HepG2 (cell line): ENCODE measurements at regions not wholly inside any gene's neighbourhood (a gene's known extent, or its start where the extent isn't known, plus 50 kb on each side); places are given as distances from the start of the nearest gene placed in this dataset.

Source experiments
- ATAC-seq: fragments of 200-7000 bp; cut with Tn5 transposase; 3 replicates; pipeline ENCODE4 v1.9.1; 2020; ENCODE audit warnings: mild to moderate bottlenecking, moderate library complexity
- BruUV-seq: library from RNA; stranded (reverse); fragments of 400-500 nt; replicated peaks from 2 replicates; lab custom pipeline; 2021; lab: Mats Ljungman, UMichigan
- CTCF ChIA-PET: fragments of 300-600 bp; formaldehyde crosslinking; extraction: SDS; loops from one replicate; lab custom pipeline; 2021; ENCODE audit warnings: low total read pairs, inconsistent platforms, low intra/inter-chr PET ratio; lab: Yijun Ruan, JAX
- POLR2A ChIA-PET: fragments of 350-600 bp; sonication (Branson Sonifier 250); formaldehyde crosslinking; loops from one replicate; lab custom pipeline; 2020; ENCODE audit warnings: antibody characterized with exemption, inconsistent platforms; lab: Yijun Ruan, JAX
- DNase-seq: peaks from one replicate; pipeline ENCODE4 v3.0.0-alpha.2; 2015; ENCODE audit warnings: low spot score
- FAIRE-seq: peaks from 3 replicates; lab custom pipeline; 2011; peaks lifted over from hg19 to GRCh38; lab: Jason Lieb, UNC
- H2AFZ ChIP-seq: one replicate; pipeline ENCODE4 v1.6.1; 2011; ENCODE audit warnings: low read length, inconsistent platforms
- H3K27ac ChIP-seq: fragments of 300-600 bp; 3 replicates; pipeline ENCODE4 v1.8.0; 2011; ENCODE audit warnings: mixed run types, mild to moderate bottlenecking, mixed read lengths, low read length, inconsistent platforms; ENCODE audit not compliant: insufficient read depth; ENCODE audit errors: extremely low read length
- H3K27me3 ChIP-seq, 2 experiments: fragments of 200-600 bp in 1 of 2; 2 replicates in 1 of 2; 3 replicates in 1 of 2; pipeline versions ENCODE4 v1.6.0 to v1.8.0; 2011; ENCODE audit warnings: low read length in 2 of 2, mild to moderate bottlenecking in 2 of 2, moderate library complexity in 2 of 2, inconsistent platforms in 1 of 2; ENCODE audit not compliant: insufficient read depth in 2 of 2, control insufficient read depth in 1 of 2
- H3K36me3 ChIP-seq, 2 experiments: fragments of 200-600 bp in 1 of 2; replicated peaks in 1 of 2; 2 replicates in 1 of 2; 3 replicates in 1 of 2; pipeline versions ENCODE4 v1.5.1 to v1.8.0; 2011; ENCODE audit warnings: low read length in 2 of 2, inconsistent platforms in 1 of 2; ENCODE audit not compliant: insufficient read depth in 2 of 2, control insufficient read depth in 1 of 2
- H3K4me1 ChIP-seq: 2 replicates; pipeline ENCODE4 v1.5.1; 2012; ENCODE audit warnings: low read length, inconsistent platforms; ENCODE audit not compliant: insufficient read depth
- H3K4me2 ChIP-seq: 2 replicates; pipeline ENCODE4 v1.6.0; 2011; ENCODE audit warnings: low read depth, low read length, inconsistent platforms
- H3K4me3 ChIP-seq, 3 experiments: fragments of 200-600 bp in 1 of 3; sonication (generic), shearing (Covaris generic) in 1 of 3; replicated peaks in 1 of 3; 2 replicates each; pipeline ENCODE4 v1.5.1; 2011 to 2016; ENCODE audit warnings: low read length in 3 of 3, inconsistent platforms in 2 of 3, low read depth in 2 of 3, mild to moderate bottlenecking in 2 of 3, control low read depth in 1 of 3, mixed read lengths in 1 of 3; ENCODE audit not compliant: insufficient read depth in 1 of 3
- H3K79me2 ChIP-seq: one replicate; pipeline ENCODE4 v1.6.1; 2011; ENCODE audit warnings: low read length, inconsistent platforms; ENCODE audit not compliant: insufficient read depth
- H3K9ac ChIP-seq: 2 replicates; pipeline ENCODE4 v1.6.0; 2011; ENCODE audit warnings: mild to moderate bottlenecking, low read depth, low read length, inconsistent platforms; ENCODE audit not compliant: insufficient read depth
- H3K9me3 ChIP-seq: 2 replicates; pipeline ENCODE4 v1.5.1; 2012; ENCODE audit warnings: mild to moderate bottlenecking, low read length
- H4K20me1 ChIP-seq: 2 replicates; pipeline ENCODE4 v1.6.0; 2011; ENCODE audit warnings: inconsistent platforms, mild to moderate bottlenecking, low read length, moderate library complexity; ENCODE audit not compliant: insufficient read depth
- FOXM1 ChIP-seq: sonication (generic); formaldehyde crosslinking; IDR thresholded peaks from 2 replicates; pipeline ENCODE4 v1.5.0; 2020; ENCODE audit warnings: missing genetic modification reagents
- SRSF1 ChIP-seq: fragments of 200-400 bp; formaldehyde crosslinking; optimal IDR thresholded peaks from 2 replicates; pipeline ENCODE3; 2017; ENCODE audit warnings: mild to moderate bottlenecking, low read depth, low read length, moderate library complexity
- ZFY ChIP-seq: sonication (generic); formaldehyde crosslinking; IDR thresholded peaks from 2 replicates; pipeline ENCODE4 v1.4.0; 2020; ENCODE audit warnings: missing genetic modification reagents
- ZNF251 ChIP-seq: sonication (generic); formaldehyde crosslinking; IDR thresholded peaks from 2 replicates; pipeline ENCODE4 v1.9.0; 2021; ENCODE audit warnings: mild to moderate bottlenecking, missing genetic modification reagents
- ZNF382 ChIP-seq: sonication (generic); formaldehyde crosslinking; IDR thresholded peaks from 2 replicates; pipeline ENCODE4 v1.5.0; 2020; ENCODE audit warnings: missing genetic modification reagents, mild to moderate bottlenecking, borderline replicate concordance
- ZNF788 ChIP-seq: sonication (generic); formaldehyde crosslinking; IDR thresholded peaks from 2 replicates; pipeline ENCODE4 v1.5.0; 2020; ENCODE audit warnings: mild to moderate bottlenecking, missing genetic modification reagents, borderline replicate concordance
- WGBS: methylation state at CpG from one replicate; pipeline ENCODE4 v1.1.6; 2017; ENCODE audit warnings: low lambda C conversion rate; 5-methylcytosine and 5-hydroxymethylcytosine counted together
- in situ Hi-C: cut with HindIII; loops from 2 replicates; pipeline ENCODE4 v1.10.0; 2017; ENCODE audit warnings: low pct_unique_long_range_greater_than_20kb; ENCODE audit not compliant: extremely low pct_ligation_motif_present
- intact Hi-C: fragments of 100-400 bp; cut with micrococcal nuclease; formaldehyde crosslinking; loops from one replicate; pipeline ENCODE4 v1.10.0; 2022; ENCODE audit not compliant: unreplicated experiment
- TF ChIP-seq, protein P1 (sequence below): sonication (generic); formaldehyde crosslinking; IDR thresholded peaks from 2 replicates; pipeline ENCODE4 v1.9.0; 2021; ENCODE audit warnings: mild to moderate bottlenecking, missing genetic modification reagents
- TF ChIP-seq, protein P2 (sequence below): sonication (generic); formaldehyde crosslinking; IDR thresholded peaks from 2 replicates; pipeline ENCODE4 v1.8.0; 2022; ENCODE audit warnings: mild to moderate bottlenecking, missing genetic modification reagents, moderate library complexity
- TF ChIP-seq, protein P3 (sequence below): sonication (generic); formaldehyde crosslinking; IDR thresholded peaks from 2 replicates; pipeline ENCODE4 v1.5.1; 2020; ENCODE audit warnings: missing genetic modification reagents, mild to moderate bottlenecking, borderline replicate concordance

DNA sequence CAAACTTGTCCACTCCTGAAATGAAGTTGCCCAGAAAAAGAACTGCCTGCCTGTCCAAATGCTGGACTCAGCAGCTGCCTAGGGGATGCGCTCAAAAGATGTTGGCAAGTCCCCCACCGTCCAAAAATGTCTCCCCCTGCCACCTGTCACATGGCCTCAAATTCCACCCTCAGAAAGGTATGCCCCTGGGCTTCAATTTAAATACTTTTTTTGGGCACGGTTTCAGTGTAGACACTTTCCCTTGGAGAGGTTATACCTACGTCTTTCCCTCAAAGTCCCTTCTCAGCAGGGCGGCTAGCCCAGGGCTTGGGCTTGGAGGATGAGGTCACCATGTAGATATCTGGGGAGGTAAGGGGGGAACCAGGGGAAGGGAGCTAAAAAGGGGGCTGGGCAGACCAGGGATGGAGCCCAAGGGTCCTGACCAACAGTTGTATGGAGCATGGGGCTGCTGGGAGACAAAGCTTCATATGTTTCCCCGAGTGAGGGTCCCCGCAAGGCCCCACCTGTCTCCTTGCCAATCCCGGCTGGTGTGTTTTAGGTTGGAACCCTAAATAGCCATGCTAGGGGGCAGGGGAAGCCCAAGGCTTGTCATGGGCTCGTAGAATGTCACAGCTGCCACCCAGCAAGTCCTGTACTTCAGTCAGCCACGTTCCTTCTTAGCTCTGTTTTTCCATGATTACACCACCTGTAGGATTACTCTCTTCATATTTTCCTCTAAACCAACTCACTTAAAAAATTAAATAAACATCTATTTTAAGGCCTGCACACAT lies 131.2 kb upstream of the TBX3 start:
- Histone ChIP-seq H3K9ac (no peak overlapping the region), H4K20me1 (no peaks in the 10 kb centered on the region), H2AFZ (peak overlapping the region; percentile 2), H3K36me3 (no peaks in the 10 kb centered on the region), H3K79me2 (no peaks in the 10 kb centered on the region), H3K4me3 (no peak overlapping the region), H3K4me2 (no peak overlapping the region), H3K4me1 (peaks cover 20% of the 10 kb centered on the region), H3K9me3 (no peaks in the 10 kb centered on the region), H3K27me3 (no peaks in the 10 kb centered on the region; a peak in 1 of 5 replicates), H3K27ac (no peak overlapping the region)
- CTCF ChIA-PET: no interaction called here
- ATAC-seq (no peak), DNase-seq (no peak), FAIRE-seq (no peak)
- TF ChIP-seq ZNF382 (CRISPR knock-in tag): no peak
- TF ChIP-seq ZNF251 (CRISPR knock-in tag): no peak
- no peak for TF ChIP-seq FOXM1 (CRISPR knock-in tag)
- TF ChIP-seq, protein P1, sequence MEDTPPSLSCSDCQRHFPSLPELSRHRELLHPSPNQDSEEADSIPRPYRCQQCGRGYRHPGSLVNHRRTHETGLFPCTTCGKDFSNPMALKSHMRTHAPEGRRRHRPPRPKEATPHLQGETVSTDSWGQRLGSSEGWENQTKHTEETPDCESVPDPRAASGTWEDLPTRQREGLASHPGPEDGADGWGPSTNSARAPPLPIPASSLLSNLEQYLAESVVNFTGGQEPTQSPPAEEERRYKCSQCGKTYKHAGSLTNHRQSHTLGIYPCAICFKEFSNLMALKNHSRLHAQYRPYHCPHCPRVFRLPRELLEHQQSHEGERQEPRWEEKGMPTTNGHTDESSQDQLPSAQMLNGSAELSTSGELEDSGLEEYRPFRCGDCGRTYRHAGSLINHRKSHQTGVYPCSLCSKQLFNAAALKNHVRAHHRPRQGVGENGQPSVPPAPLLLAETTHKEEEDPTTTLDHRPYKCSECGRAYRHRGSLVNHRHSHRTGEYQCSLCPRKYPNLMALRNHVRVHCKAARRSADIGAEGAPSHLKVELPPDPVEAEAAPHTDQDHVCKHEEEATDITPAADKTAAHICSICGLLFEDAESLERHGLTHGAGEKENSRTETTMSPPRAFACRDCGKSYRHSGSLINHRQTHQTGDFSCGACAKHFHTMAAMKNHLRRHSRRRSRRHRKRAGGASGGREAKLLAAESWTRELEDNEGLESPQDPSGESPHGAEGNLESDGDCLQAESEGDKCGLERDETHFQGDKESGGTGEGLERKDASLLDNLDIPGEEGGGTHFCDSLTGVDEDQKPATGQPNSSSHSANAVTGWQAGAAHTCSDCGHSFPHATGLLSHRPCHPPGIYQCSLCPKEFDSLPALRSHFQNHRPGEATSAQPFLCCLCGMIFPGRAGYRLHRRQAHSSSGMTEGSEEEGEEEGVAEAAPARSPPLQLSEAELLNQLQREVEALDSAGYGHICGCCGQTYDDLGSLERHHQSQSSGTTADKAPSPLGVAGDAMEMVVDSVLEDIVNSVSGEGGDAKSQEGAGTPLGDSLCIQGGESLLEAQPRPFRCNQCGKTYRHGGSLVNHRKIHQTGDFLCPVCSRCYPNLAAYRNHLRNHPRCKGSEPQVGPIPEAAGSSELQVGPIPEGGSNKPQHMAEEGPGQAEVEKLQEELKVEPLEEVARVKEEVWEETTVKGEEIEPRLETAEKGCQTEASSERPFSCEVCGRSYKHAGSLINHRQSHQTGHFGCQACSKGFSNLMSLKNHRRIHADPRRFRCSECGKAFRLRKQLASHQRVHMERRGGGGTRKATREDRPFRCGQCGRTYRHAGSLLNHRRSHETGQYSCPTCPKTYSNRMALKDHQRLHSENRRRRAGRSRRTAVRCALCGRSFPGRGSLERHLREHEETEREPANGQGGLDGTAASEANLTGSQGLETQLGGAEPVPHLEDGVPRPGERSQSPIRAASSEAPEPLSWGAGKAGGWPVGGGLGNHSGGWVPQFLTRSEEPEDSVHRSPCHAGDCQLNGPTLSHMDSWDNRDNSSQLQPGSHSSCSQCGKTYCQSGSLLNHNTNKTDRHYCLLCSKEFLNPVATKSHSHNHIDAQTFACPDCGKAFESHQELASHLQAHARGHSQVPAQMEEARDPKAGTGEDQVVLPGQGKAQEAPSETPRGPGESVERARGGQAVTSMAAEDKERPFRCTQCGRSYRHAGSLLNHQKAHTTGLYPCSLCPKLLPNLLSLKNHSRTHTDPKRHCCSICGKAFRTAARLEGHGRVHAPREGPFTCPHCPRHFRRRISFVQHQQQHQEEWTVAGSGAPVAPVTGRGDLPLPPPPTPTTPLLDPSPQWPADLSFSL (CRISPR knock-in tag): no peak
- no peak for TF ChIP-seq ZNF788
- TF ChIP-seq ZFY (CRISPR knock-in tag): no peak
- TF ChIP-seq, protein P2, sequence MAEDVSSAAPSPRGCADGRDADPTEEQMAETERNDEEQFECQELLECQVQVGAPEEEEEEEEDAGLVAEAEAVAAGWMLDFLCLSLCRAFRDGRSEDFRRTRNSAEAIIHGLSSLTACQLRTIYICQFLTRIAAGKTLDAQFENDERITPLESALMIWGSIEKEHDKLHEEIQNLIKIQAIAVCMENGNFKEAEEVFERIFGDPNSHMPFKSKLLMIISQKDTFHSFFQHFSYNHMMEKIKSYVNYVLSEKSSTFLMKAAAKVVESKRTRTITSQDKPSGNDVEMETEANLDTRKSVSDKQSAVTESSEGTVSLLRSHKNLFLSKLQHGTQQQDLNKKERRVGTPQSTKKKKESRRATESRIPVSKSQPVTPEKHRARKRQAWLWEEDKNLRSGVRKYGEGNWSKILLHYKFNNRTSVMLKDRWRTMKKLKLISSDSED: no peak
- TF ChIP-seq, protein P3, sequence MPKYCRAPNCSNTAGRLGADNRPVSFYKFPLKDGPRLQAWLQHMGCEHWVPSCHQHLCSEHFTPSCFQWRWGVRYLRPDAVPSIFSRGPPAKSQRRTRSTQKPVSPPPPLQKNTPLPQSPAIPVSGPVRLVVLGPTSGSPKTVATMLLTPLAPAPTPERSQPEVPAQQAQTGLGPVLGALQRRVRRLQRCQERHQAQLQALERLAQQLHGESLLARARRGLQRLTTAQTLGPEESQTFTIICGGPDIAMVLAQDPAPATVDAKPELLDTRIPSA (CRISPR knock-in tag): no peak
- no peak for TF ChIP-seq SRSF1
- no TSS peak for BruUV-seq
- 60% methylated on average over 7 of the region's 10 CpGs for WGBS
- in situ Hi-C loops: no loop called here
- intact Hi-C loops: no loop called here
- POLR2A ChIA-PET: interaction anchor here (0.9 to 1.3 kb wide), 2 partner anchors 131 to 147 kb away, joined by 3 to 5 read pairs; partner anchors contain the start of gene TBX3
